Uterus (tissue), 2 donors: ENCODE measurements at regions not wholly inside any gene's neighbourhood (a gene's known extent, or its start where the extent isn't known, plus 50 kb on each side); places are given as distances from the start of the nearest gene placed in this dataset.

ENCODE experiments used
- CTCF ChIP-seq, 4 experiments: fragments of 200-600 bp in 2 of 4; fragments of 450-650 bp in 2 of 4; sonication (generic) in 2 of 4; IDR thresholded peaks; one replicate each; pipeline ENCODE4 v1.5.1; 2016 to 2019; ENCODE audit warnings: antibody characterized with exemption in 4 of 4, mild to moderate bottlenecking in 2 of 4, moderate library complexity in 1 of 4
- POLR2A ChIP-seq, 2 donors: fragments of 450-650 bp; IDR thresholded peaks; one replicate each; pipeline ENCODE4 v1.6.1; 2016; ENCODE audit warnings: antibody characterized with exemption in 2 of 2, mild to moderate bottlenecking in 1 of 2, moderate library complexity in 1 of 2

DNA sequence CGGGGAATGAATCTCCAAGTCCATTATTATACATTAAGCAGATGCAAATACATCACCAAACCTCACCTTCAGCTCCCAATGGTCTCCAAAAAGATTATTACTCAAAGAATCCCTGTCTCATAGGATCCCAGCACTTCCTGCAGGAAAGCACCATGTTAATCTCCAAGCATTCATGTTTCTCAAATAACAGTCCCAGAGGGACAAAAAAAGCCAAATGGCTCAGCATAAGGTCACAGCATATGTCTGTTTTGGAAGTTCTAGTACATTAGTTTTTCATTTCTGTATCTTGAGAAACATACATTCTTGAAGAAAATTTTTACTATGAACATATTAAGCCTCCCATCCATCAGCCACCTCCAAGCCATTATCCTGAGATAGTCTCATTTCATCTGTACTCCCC is 103.3 kb downstream of the METTL4 start:
- TF ChIP-seq POLR2A (IDR thresholded peaks at IDR 0.05): no peak
- TF ChIP-seq CTCF (IDR thresholded peaks at IDR 0.05): no peak
